HG03196 (cell line): ENCODE measurements at regions not wholly inside any gene's neighbourhood (a gene's known extent, or its start where the extent isn't known, plus 50 kb on each side); places are given as distances from the start of the nearest gene placed in this dataset.

Experiments
- ATAC-seq: cut with Tn5 transposase; IDR thresholded peaks from one replicate; pipeline ENCODE4 v1.9.1; 2021; ENCODE audit not compliant: unreplicated experiment

GRCh38 chr6:168979254-168979653, 274.4 kb downstream of the THBS2 start:
- ATAC-seq, result no peak

DNA sequence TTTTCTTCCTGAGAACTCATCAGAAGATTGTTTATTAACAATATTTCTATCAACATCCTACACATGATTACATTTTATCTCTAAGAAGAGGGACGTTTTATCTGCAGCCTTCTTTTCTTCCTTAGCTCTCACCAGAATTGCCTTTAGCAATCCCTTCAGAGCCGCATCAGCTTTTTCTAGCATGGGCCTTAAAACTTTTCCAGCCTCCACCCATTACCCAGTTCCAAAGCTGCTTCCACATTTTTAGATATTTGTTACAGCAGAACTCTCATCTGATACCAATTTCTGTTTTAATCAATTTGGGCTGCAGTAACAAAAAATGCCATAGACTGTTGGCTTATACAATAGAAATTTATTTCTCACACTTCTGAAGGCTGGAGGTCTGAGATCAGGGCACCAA, 281.5 kb downstream of the THBS2 start:
- ATAC-seq, result no peak

- no peak for ATAC-seq
Observed at GRCh38 chr6:168971549-168971948, 282.1 kb downstream of the THBS2 start.

DNA sequence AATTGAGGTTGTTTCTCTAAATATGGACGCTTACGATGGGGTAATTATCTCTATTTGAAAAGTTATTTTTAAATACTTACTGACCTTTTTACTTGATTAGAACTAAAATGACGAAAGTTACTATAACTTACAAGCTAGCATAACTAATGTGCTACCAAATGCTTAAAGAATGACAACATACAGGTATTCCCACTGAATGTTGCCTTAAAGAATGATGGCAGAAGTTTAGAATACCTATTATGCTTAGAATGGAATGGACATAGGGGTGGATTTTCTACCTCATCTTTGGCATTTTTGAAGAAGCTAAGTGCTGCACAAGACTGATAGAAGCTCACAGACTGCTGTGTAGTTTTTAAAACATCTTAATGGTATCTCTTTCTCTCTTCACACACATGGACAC, 284.8 kb downstream of the THBS2 start:
- no peak for ATAC-seq

DNA sequence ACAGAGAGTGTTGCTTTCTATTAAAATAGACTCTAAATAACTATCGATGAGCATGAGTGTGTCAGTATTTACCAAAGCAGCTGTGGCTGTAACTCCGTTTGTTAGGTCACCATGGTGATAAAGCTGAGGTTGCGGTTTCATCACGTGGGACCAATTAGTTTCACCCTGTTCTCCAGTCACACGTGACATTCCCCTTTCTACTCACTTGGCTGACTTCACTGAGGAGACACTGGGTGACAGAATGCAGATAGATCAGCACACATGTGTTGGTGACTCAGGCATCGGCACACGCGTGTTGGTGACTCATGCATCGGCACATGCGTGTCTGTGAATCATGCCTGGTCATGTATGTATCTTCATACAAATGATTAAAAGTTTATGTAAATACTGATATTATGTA, 285.4 kb downstream of the THBS2 start:
- peak; percentile 48 for ATAC-seq

- no peak for ATAC-seq
Observed at GRCh38 chr6:168967281-168967925, 286.2 kb downstream of the THBS2 start.

DNA sequence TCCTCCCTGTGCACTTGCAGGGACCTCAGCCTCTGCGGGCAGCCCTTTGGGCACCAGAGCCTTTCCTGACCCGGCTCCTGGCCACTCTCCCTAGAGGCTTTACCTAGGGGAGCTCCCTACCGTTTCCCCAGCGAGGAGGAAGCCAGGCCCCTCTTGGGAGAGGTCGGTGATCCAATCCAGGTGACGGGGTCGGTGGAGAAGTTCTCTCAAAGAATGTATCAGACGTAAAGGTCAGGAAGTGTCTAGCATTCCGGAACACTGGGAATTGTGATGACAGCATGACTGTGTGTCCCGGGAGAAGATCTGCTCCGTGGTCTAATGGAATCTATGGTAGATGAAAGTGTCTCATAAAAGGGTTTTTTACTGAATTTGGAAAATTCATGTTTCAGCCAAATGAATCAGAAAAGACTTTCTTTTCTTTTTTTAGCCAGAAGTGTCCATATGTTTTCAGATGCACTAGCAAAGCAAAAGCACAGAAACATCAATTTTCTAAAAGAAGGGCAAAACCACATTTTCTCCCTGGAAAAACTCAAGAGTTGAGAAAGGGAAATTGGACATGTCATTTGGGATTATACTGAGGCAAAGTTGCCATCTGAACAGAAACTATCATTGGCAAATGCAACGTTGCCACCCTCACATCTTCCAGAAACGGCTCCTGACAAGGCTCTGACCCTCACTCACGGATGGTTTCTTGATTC, 289.4 kb downstream of the THBS2 start:
- ATAC-seq, result no peak

DNA sequence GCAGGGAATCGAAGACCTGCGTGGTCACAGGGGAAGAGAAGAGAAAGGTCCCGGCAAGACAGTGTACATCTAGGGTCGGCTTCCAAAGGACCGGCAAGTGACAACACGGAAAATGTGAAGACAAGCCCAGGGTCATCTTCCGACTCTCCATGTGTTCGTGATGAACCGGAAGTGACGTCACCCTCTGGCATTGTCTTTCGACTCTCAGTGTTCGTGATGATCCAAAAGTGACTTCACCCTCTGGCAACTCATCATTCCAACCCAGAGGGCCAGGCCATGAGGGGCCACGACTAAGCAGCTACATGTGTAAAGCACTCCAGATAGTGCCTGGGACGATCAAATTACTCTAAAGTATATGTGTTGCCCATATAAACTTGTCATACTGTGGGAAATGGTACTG, 290.8 kb downstream of the THBS2 start:
- no peak for ATAC-seq

- no peak for ATAC-seq
Observed at GRCh38 chr6:168961264-168961656, 292.4 kb downstream of the THBS2 start.

GRCh38 chr6:168960551-168961263, 292.9 kb downstream of the THBS2 start:
- no peak for ATAC-seq

DNA sequence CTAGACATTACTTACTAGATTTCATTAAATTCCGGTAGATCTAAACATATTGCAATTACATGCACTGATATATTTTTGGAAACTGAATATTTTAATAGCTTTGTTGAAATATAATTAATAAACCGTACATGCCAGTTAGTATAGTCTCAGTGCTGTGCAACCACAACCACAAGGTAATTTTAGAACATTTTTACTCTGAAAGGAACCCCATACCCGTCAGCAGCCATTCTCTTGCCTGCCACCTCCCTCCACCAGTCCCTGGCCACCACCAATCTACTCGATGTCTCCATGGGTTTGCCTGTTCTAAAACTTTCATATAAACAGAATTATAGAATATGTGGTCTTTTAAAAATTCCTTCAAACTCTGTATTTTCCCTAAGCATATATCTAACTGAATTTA, 293.9 kb downstream of the THBS2 start:
- ATAC-seq, result no peak

DNA sequence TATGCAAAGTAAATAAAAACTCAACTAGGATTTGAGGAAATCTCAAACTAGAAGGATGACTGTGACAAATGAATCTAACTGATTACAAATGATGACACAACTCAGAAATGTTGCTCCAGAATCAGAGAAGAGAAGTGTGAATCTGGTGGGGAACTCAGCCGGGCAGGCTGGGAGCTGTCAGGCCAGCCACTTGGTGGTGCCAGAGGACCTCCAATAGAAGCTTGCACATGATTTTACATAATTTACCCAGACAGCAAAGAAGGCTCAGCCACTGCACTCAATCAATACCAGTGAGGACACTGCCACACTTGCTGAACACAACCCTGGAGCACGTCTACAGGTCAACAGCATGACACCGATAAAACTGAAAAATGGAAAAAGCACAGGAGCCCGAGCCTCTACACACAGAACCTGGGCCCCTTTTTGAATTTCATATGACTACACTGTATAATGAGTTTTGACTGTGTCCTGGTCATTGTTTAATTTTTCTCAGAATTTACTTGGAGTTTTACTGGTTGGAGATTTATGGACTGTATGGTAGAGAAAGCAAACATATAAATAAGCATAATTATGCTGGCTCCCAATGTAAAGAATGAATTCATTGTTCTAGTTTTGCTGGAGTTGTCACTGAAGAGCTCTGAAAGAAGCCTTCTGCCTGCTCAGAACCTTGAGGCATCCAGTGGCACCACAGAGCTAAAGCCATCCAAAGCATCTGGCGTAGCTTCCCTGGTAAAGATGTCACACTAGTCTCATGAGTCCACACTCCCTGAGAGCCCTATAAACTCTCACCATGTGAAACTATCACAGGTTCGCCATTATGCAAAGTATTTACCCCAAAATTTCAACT, 296.5 kb downstream of the THBS2 start:
- peak; percentile 68 for ATAC-seq

DNA sequence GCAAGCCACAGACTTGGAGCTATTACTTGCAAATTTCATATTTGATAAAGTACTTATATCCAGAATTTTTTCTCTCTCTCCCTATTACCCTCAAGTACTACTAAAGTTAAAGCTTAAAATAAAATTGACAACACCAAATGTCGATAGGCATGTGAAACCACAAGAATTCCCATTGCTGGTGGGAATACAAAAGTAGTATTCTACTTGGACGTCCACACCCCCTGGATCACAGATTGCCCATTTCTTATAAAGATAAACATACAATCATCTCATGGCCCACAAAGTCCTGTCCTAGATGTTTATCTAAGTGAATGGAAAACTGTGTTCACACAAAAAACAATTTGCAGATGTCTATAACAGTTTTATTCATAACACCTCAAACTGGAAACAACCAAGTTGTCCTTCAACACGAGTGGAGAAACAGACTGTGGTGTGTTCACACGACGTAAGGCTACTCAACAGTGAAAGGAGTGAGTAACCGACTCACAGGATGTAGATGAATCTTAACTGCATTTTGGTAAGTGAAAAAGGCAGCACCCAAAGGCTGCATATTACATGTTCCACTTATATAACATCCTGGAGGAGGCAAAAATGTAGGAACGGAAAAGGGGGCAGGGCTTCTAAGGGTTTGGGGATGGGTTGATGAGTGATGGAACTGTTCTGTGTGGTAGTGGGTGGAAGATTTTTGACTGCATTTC, 297.4 kb downstream of the THBS2 start:
- no peak for ATAC-seq

GRCh38 chr6:168953461-168953860, 300.2 kb downstream of the THBS2 start:
- ATAC-seq, result no peak

GRCh38 chr6:168951217-168951616, 302.4 kb downstream of the THBS2 start:
- ATAC-seq, result no peak

DNA sequence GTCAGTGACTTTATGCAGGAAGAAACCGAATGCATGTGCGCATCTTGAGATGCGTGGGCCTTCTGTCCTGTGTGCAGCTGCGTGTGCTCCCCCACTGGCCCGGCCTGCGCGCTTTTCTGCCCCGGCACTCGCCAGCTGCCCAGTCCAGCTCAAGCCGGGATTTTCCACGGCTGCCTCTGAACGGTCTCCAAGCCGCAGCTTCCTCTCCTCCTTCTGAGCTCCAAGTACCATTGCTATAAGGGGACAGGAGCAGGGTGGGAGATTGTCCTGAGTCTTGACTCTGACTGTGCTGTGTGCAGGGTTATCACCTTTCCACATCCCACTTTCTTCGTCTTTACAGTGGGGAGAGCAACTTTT, 302.8 kb downstream of the THBS2 start:
- no peak for ATAC-seq

GRCh38 chr6:168949981-168950857, 303.4 kb downstream of the THBS2 start:
- no peak for ATAC-seq

- ATAC-seq, result no peak
Observed at GRCh38 chr6:168948990-168949531, 304.6 kb downstream of the THBS2 start.

DNA sequence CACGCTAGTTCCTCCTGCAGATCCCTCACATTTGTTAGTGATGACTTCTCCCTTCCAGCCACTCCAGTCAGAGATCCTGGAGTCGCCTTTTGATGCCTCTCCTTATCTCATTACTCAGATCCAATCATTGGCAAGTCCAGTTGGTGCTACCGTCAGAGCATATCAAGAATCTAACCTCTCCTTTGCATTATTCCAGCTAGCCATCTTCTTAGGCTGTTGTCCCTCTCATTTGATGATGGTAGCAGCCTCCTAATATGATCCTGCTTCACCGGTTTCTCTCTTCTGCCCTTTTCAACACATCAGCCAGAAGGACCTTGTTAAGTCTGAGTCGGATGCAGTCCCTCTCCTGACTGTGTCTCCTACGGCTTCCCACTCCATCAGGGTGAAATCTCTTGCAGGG, 305.6 kb downstream of the THBS2 start:
- ATAC-seq, result no peak
